ENCODE measurements at regions not wholly inside any gene's neighbourhood (a gene's known extent, or its start where the extent isn't known, plus 50 kb on each side); places are given as distances from the start of the nearest gene placed in this dataset.
A peak's percentile ranks its signal among the peaks of the same experiment; 100 is the strongest.

DNA sequence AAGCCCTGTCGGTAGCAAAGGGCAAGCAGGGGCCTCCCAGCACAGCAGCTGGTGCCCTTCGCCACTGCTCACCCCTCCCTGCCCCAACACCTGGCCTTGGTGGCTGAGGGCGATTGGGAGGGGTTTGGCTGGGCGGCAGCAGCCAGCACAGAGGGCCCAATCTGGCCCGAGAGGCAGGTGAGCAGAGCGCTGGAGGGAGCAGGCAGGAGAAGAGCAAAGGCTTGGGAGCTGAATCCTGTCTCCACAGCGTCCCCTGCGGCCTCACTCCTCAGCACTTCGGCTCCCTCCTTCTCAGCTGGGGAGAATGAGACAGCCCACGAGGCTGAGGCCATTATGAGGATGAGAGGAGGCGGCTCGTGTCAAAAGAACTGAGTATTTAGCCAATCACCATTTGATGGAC is 74.9 kb upstream of the TAF1B start:
- Histone ChIP-seq H3K4me3 (no peak overlapping the region), H3K9me3 (no peaks in the 10 kb centered on the region), H3K27me3 (no peaks in the 10 kb centered on the region), H3K36me3 (no peaks in the 10 kb centered on the region), H3K4me1 (peaks cover 8 to 17% (median 11%) of the 10 kb centered on the region in 4 donors), H3K27ac (no peak overlapping the region)
- intact Hi-C loops (cut with DNase I; ENCODE audit: low total_unique reads): no loop called here
- peak in 1 of 2 donors; percentile 79 for DNase-seq
- no peak for TF ChIP-seq POLR2A (IDR thresholded peaks at IDR 0.05)
- TF ChIP-seq, protein P1, sequence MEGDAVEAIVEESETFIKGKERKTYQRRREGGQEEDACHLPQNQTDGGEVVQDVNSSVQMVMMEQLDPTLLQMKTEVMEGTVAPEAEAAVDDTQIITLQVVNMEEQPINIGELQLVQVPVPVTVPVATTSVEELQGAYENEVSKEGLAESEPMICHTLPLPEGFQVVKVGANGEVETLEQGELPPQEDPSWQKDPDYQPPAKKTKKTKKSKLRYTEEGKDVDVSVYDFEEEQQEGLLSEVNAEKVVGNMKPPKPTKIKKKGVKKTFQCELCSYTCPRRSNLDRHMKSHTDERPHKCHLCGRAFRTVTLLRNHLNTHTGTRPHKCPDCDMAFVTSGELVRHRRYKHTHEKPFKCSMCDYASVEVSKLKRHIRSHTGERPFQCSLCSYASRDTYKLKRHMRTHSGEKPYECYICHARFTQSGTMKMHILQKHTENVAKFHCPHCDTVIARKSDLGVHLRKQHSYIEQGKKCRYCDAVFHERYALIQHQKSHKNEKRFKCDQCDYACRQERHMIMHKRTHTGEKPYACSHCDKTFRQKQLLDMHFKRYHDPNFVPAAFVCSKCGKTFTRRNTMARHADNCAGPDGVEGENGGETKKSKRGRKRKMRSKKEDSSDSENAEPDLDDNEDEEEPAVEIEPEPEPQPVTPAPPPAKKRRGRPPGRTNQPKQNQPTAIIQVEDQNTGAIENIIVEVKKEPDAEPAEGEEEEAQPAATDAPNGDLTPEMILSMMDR (IDR thresholded peaks at IDR 0.05): no peak
- no peak for TF ChIP-seq EP300 (IDR thresholded peaks at IDR 0.05)
- TF ChIP-seq POLR2AphosphoS5 (IDR thresholded peaks at IDR 0.05): no peak
- WGBS, 5 donors: 48 to 81% (median 59%) methylated on average over 7 to 12 of the region's 12 CpGs

DNA sequence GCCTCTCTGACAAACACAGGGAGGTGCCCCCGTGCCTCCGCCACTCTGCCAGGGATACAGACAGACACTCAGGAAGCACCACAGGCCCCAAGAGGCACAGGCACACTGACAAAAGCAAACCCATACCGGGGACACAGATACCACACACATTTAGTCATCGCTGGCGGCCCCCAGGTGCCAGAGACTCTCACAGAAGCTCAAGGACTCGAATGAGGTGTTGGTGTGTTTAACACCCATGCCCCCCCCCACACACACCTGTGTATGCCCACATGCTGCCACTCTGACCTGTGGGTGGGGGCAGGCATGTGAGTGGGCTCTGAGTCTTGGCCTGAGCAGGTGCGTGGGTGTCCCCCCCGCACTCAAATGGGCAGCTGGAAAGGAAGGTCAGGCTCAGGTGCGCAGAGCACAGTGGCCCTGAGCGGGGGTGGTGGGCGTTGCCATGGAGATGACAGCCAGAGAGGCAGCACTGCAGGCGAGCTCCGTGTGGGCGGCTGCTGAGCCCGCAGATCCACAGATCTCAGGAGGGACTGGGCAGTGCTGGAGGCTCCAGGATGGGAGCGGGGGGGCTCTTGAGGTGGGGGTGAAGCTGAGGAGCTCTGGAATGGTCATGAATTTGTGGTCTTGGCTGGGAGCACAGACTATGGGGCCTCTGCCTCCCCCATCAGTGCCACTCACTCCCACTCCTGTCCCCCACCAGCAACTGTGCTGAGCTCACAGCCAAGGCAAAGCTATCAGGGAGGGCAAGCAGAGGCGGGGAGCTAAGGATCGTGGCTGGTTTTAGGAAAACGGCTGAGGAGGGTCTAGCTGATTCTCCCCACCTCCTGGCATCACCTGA is 73.9 kb upstream of the TAF1B start:
- TF ChIP-seq POLR2A (IDR thresholded peaks at IDR 0.05) (no peak), POLR2AphosphoS5 (IDR thresholded peaks at IDR 0.05) (no peak), EP300 (IDR thresholded peaks at IDR 0.05) (no peak)
- TF ChIP-seq, protein P1 (IDR thresholded peaks at IDR 0.05): no peak
- Histone ChIP-seq H3K4me3 (no peak overlapping the region), H3K27ac (no peak overlapping the region), H3K27me3 (no peaks in the 10 kb centered on the region), H3K4me1 (peaks cover 8 to 17% (median 11%) of the 10 kb centered on the region in 4 donors), H3K36me3 (no peaks in the 10 kb centered on the region), H3K9me3 (no peaks in the 10 kb centered on the region)
- intact Hi-C loops (cut with DNase I; ENCODE audit: low total_unique reads): no loop called here
- DNase-seq: peak in 1 of 2 donors; percentile 73
- WGBS, 5 donors: 55 to 83% (median 64%) methylated on average over 18 to 19 of the region's 19 CpGs

DNA sequence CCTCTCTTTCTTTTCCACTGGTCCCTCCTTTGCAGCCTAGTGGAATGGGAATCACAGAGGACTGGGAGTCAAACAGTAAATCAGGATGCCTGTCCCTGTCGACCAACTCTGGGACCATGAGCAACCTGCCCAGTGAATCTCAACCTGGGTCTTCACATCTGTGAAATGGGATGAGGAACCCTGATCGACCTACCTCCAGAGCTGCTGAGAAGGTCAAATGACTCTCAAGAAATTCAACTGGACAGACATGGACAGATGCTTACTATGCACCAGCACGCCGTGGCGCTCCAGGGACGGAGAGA is 73.3 kb upstream of the TAF1B start:
- H3K36me3 ChIP-seq: no peaks in the 10 kb centered on the region
- no peaks in the 10 kb centered on the region for H3K27me3 ChIP-seq
- no peak overlapping the region for H3K4me3 ChIP-seq
- peak overlapping the region in 1 of 5 donors; percentile 38 for H3K27ac ChIP-seq
- intact Hi-C loops (cut with DNase I; ENCODE audit: low total_unique reads): no loop called here
- TF ChIP-seq, protein P1 (IDR thresholded peaks at IDR 0.05): no peak
- no peak for TF ChIP-seq EP300 (IDR thresholded peaks at IDR 0.05)
- no peak for DNase-seq
- peaks cover 8 to 17% (median 11%) of the 10 kb centered on the region in 4 donors for H3K4me1 ChIP-seq
- WGBS, 5 donors: 31 to 62% (median 56%) methylated on average over 6 of the region's 6 CpGs
- H3K9me3 ChIP-seq: no peaks in the 10 kb centered on the region

DNA sequence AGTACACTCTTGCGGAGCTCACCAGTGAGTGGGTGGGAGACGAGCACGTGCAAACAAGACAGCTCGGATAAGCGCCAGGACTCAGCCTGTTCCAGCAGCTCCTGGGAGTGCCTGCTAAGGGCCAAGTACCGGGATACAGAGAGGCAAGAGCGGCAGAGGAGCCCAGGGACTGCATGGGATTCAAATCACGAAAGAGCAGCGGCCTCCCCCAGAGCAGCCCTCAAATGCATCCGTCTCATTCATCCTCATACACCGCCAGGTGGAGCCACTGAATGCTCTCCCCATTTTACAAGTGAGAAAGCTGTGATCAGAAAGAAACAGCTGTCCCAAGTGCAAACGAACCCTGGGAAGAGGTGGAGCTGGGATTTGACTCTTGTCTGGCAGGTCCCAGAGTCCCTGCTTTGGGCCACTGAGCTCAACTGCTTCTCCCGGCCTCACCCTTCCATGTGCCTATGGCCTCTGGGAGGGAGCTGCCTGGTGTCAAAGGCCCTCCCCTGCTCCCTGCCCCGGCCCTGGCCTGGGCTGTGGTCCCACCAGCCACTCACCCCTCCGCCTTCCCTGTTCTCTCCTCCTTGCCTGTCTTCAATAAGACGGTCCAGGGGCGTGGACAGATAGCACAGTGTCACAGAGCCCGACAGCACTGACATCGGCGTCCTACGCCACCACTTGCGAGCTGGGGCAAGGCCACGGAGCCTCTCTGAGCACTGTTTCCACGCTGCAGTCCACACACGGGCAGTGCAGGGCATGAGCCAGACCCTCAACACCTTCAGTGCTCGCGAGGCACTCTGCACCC is 72.8 kb upstream of the TAF1B start:
- Histone ChIP-seq H3K27me3 (no peaks in the 10 kb centered on the region), H3K4me1 (peaks cover 8 to 17% (median 11%) of the 10 kb centered on the region in 4 donors), H3K36me3 (no peaks in the 10 kb centered on the region), H3K9me3 (no peaks in the 10 kb centered on the region), H3K27ac (peak overlapping the region in 1 of 5 donors; percentile 38), H3K4me3 (no peak overlapping the region)
- no peak for TF ChIP-seq POLR2AphosphoS5 (IDR thresholded peaks at IDR 0.05)
- no peak for TF ChIP-seq POLR2A (IDR thresholded peaks at IDR 0.05)
- TF ChIP-seq, protein P1 (IDR thresholded peaks at IDR 0.05): peak in 5 of 7 experiments; percentile 23 to 60 (median 40)
- TF ChIP-seq EP300 (IDR thresholded peaks at IDR 0.05): no peak
- DNase-seq: peak; percentile 70 to 91
- intact Hi-C loops (cut with DNase I; ENCODE audit: low total_unique reads): no loop called here
- 47 to 56% (median 55%) methylated on average over 25 to 27 of the region's 27 CpGs for WGBS, 5 donors

Data from stomach (tissue), 8 donors.